Smooth muscle cell (in vitro differentiated cells): ENCODE measurements at regions not wholly inside any gene's neighbourhood (a gene's known extent, or its start where the extent isn't known, plus 50 kb on each side); places are given as distances from the start of the nearest gene placed in this dataset.
"Not testable (repeated sequence)": the region's sequence is repeated elsewhere in the genome, so short reads cannot be mapped to it uniquely, and the experiment has no call there.

ENCODE experiments used
- DNase-seq: peaks from one replicate; lab custom pipeline; 2025; ENCODE audit not compliant: unreplicated experiment; lab: John Stamatoyannopoulos, UW
- H2AFZ ChIP-seq: fragments of 200-600 bp; sonication (generic); 2 replicates; pipeline ENCODE4 v1.6.0; 2016; ENCODE audit warnings: antibody characterized with exemption, low read depth, mild to moderate bottlenecking
- H3F3A ChIP-seq: fragments of 200-600 bp; sonication (generic); 2 replicates; pipeline ENCODE4 v1.6.0; 2017; ENCODE audit warnings: antibody characterized with exemption, low read depth
- H3K27ac ChIP-seq: fragments of 200-600 bp; sonication (generic); 2 replicates; pipeline ENCODE4 v1.5.1; 2016; ENCODE audit warnings: low read depth, mild to moderate bottlenecking
- H3K27me3 ChIP-seq: fragments of 200-600 bp; sonication (generic); 2 replicates; pipeline ENCODE4 v1.6.1; 2016; ENCODE audit warnings: low read depth, mild to moderate bottlenecking
- H3K36me3 ChIP-seq: fragments of 200-600 bp; sonication (generic); 2 replicates; pipeline ENCODE4 v1.5.1; 2016; ENCODE audit warnings: low read depth
- H3K4me1 ChIP-seq: fragments of 200-600 bp; sonication (generic); 2 replicates; pipeline ENCODE4 v1.5.1; 2016; ENCODE audit warnings: low read depth
- H3K4me2 ChIP-seq: fragments of 200-600 bp; sonication (generic); 2 replicates; pipeline ENCODE4 v1.6.0; 2016; ENCODE audit warnings: mild to moderate bottlenecking
- H3K4me3 ChIP-seq: fragments of 200-600 bp; sonication (generic); 2 replicates; pipeline ENCODE4 v1.5.1; 2016; ENCODE audit warnings: mild to moderate bottlenecking
- H3K79me2 ChIP-seq: fragments of 200-600 bp; sonication (generic); 2 replicates; pipeline ENCODE4 v1.6.0; 2016; ENCODE audit warnings: low read depth, mild to moderate bottlenecking
- H3K9ac ChIP-seq: fragments of 200-600 bp; sonication (generic); 2 replicates; pipeline ENCODE4 v1.6.0; 2016; ENCODE audit warnings: low read depth
- H3K9me3 ChIP-seq: fragments of 200-600 bp; sonication (generic); replicated peaks from 2 replicates; pipeline ENCODE4 v1.5.1; 2016; ENCODE audit warnings: low read depth
- H4K20me1 ChIP-seq: fragments of 200-600 bp; sonication (generic); 2 replicates; pipeline ENCODE4 v1.6.0; 2016; ENCODE audit warnings: low read depth
- WGBS: methylation state at CpG from one replicate; pipeline ENCODE4 v1.1.7; 2016; ENCODE audit warnings: low lambda C conversion rate; 5-methylcytosine and 5-hydroxymethylcytosine counted together
- TF ChIP-seq, protein P1 (sequence below): fragments of 200-600 bp; sonication (generic); IDR thresholded peaks from 2 replicates; pipeline ENCODE4 v1.5.1; 2017; ENCODE audit warnings: borderline replicate concordance, mild to moderate bottlenecking, antibody characterized with exemption; ENCODE audit not compliant: insufficient read depth, poor library complexity, severe bottlenecking

DNA sequence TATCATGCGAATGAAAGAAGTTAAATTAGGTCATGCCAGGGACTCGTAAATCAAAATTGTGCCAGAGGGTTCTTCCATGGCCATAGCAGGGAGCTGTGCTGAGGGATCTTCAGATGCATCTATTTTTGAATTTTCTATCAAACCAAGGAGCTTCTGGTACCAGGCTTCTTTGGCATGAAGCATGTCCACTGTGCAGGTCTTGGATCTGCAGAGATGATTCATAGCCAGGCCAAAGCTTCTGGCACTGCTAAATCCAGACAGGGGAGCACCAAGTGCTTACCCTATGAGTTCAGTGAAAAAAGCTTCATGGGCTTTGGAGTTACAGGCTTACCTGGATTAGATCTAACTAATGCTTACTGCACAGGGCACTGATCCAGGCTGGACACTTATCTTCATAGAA lies 154.2 kb upstream of the DAB1 start:
- Histone ChIP-seq H3K27me3 (peaks cover 5% of the 10 kb centered on the region), H3K4me3 (no peak overlapping the region), H3K4me2 (no peak overlapping the region), H3K9ac (no peak overlapping the region), H4K20me1 (no peaks in the 10 kb centered on the region), H3K27ac (no peak overlapping the region), H3K36me3 (no peaks in the 10 kb centered on the region), H3K79me2 (no peaks in the 10 kb centered on the region), H2AFZ (no peak overlapping the region), H3K4me1 (no peaks in the 10 kb centered on the region), H3K9me3 (no peaks in the 10 kb centered on the region), H3F3A (no peaks in the 10 kb centered on the region)
- no peak for DNase-seq
- WGBS, result 88% methylated on average over 2 of the region's 2 CpGs
- TF ChIP-seq, protein P1, sequence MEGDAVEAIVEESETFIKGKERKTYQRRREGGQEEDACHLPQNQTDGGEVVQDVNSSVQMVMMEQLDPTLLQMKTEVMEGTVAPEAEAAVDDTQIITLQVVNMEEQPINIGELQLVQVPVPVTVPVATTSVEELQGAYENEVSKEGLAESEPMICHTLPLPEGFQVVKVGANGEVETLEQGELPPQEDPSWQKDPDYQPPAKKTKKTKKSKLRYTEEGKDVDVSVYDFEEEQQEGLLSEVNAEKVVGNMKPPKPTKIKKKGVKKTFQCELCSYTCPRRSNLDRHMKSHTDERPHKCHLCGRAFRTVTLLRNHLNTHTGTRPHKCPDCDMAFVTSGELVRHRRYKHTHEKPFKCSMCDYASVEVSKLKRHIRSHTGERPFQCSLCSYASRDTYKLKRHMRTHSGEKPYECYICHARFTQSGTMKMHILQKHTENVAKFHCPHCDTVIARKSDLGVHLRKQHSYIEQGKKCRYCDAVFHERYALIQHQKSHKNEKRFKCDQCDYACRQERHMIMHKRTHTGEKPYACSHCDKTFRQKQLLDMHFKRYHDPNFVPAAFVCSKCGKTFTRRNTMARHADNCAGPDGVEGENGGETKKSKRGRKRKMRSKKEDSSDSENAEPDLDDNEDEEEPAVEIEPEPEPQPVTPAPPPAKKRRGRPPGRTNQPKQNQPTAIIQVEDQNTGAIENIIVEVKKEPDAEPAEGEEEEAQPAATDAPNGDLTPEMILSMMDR, result no peak

DNA sequence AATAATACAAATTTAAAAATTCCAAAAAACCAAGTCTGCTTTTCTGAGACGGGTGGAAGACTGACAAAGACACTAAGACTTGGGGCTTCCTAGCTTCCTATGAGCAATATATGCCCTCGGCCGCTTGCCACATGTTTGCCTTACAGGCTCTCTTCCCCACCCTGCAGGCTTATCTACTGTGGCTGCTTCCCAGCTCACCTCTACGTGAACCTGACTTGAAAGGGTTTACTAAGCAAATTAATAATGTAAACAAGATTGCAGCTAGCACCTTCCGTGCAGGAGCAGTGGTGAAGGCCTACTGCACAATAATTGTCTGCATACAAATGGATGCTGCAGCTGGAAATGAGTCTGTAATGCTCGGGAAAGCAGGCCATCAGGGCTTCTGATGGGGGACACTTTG lies 152.9 kb upstream of the DAB1 start:
- Histone ChIP-seq H3K79me2 (no peaks in the 10 kb centered on the region), H3K36me3 (no peaks in the 10 kb centered on the region), H3F3A (no peaks in the 10 kb centered on the region), H3K4me2 (no peak overlapping the region), H3K27me3 (peaks cover 5% of the 10 kb centered on the region), H3K9me3 (no peaks in the 10 kb centered on the region), H3K9ac (no peak overlapping the region), H3K4me3 (no peak overlapping the region), H2AFZ (no peak overlapping the region), H3K27ac (no peak overlapping the region), H3K4me1 (no peaks in the 10 kb centered on the region), H4K20me1 (no peaks in the 10 kb centered on the region)
- TF ChIP-seq, protein P1, result no peak
- WGBS, result 84% methylated on average over 6 of the region's 6 CpGs
- no peak for DNase-seq

DNA sequence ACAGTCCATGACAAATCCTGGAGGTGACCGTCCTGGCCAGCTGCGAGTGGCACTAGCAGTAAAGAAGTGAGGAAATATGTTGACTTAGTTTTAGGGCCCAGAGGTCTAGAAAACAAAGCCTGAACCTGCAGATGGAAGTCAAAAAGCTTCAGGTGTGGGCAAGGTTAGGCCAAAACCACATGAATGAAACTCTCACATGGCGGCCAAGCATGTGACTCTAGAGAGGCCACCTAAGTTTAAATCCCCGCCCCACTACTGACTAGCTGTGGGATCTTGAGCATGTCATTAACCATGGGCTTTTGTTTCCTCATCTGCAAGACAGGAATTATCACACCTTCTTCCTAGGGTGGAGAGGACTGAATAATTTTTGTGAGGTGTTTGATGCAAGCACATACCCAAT lies 148.2 kb upstream of the DAB1 start:
- WGBS, result 94% methylated on average over 4 of the region's 4 CpGs
- no peak overlapping the region for H2AFZ ChIP-seq
- no peaks in the 10 kb centered on the region for H3K4me1 ChIP-seq

GRCh38 chr1:57558066-57558465 lies 134.2 kb upstream of the DAB1 start:
- H3K9ac ChIP-seq, result not testable (repeated sequence)

More for the DNA sequence above, 148.2 kb upstream of the DAB1 start:
- H4K20me1 ChIP-seq, result no peaks in the 10 kb centered on the region
- no peak overlapping the region for H3K4me2 ChIP-seq
- no peak overlapping the region for H3K4me3 ChIP-seq
- no peak overlapping the region for H3K27ac ChIP-seq
- no peaks in the 10 kb centered on the region for H3F3A ChIP-seq
- H3K9me3 ChIP-seq, result peaks cover 3% of the 10 kb centered on the region
- TF ChIP-seq, protein P1, result no peak
- no peak overlapping the region for H3K9ac ChIP-seq
- no peaks in the 10 kb centered on the region for H3K27me3 ChIP-seq
- DNase-seq, result no peak
- no peaks in the 10 kb centered on the region for H3K36me3 ChIP-seq
- no peaks in the 10 kb centered on the region for H3K79me2 ChIP-seq

More at GRCh38 chr1:57558066-57558465, 134.2 kb upstream of the DAB1 start:
- not testable (repeated sequence) for H3K4me1 ChIP-seq, H3K4me2 ChIP-seq, H3K27ac ChIP-seq, H3K9me3 ChIP-seq, H3K36me3 ChIP-seq, DNase-seq, H3K79me2 ChIP-seq, H3K4me3 ChIP-seq, H4K20me1 ChIP-seq, H3F3A ChIP-seq, H2AFZ ChIP-seq, H3K27me3 ChIP-seq
- 89% methylated on average over 3 of the region's 3 CpGs for WGBS
